HG02938 (cell line): ENCODE measurements at regions not wholly inside any gene's neighbourhood (a gene's known extent, or its start where the extent isn't known, plus 50 kb on each side); places are given as distances from the start of the nearest gene placed in this dataset.

Source experiments
- ATAC-seq: cut with Tn5 transposase; IDR thresholded peaks from one replicate; pipeline ENCODE4 v1.9.1; 2021; ENCODE audit warnings: mild to moderate bottlenecking, moderate library complexity; ENCODE audit not compliant: unreplicated experiment

DNA sequence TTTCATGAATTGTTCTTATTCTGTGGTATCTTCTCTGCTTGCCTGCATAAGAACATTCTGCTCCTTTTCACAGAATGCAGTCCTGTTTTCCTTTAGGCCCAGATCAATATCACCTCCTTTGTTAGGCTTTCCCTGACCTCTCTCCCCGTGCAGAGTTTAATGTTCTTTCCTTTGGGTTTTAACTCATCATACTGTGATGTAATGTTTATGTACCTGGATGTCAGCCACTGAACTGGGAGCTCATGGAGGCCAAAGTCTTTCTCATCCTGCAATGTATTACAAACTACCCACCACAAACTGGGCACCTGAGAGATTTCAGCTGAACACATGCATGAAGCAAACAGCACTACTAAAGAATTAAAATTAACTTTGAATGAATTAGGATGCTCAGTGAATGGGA, 192.8 kb upstream of the RORA start:
- ATAC-seq = no peak

DNA sequence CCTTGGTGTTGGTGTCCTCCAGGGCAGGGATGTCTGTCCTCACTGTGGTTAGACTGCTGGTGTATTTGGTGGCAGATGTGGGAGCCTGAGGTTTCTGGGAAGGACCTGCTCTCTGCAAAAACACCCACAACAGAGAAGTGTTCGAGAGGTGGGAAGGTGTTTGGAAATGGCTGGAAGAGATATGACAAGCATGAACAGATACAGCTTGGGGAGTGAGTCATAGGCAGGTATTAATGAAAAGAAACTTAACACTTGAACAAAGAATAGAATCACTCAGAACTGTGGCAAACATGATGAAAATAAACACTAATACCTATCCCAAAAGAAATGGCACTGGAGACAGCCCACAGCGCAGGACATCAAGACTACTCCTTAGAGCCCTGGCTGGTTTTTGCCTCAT, 192.4 kb upstream of the RORA start:
- ATAC-seq = no peak

DNA sequence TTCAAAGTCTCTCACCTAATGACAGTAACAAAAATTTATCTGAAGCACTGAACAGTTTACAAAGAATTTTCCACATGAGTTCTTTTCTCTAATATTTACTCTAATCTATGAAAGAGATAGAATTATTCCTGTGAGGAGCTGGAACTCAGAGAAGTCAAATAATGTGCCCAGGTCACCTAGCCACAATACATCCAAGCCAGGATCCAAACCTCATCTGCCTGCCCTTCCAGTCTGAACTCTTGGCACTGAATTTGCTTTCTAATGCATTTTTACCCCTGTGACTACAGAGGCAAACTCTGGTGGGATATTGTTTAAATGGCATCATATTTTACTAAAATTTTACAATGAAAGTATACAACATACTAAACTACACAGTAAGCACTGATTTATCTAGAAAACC, 191.4 kb upstream of the RORA start:
- no peak for ATAC-seq

DNA sequence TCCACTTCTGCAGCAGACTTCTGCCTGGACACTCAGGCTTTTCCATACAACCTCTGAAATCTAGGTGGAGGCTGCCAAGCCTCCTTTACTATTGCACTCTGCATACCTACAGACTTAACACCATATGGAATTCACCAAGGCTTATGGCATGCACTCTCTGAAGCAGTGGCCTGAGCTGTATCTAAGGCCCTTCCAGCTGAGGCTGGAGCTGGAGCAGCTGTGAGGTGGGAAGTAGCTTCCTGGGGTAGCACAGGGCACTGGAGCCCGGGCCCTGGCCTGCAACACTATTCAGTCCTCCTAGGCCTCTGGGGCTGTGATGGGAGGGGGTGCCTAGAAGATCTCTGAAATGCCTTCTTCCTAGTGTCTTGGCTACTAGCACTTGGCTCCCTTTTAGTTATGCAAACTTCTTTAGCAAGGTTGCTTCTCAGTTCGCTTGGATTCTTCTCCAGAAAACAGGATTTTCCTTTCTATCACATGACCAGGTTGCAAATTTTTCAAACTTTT, 186.6 kb upstream of the RORA start:
- ATAC-seq = no peak

DNA sequence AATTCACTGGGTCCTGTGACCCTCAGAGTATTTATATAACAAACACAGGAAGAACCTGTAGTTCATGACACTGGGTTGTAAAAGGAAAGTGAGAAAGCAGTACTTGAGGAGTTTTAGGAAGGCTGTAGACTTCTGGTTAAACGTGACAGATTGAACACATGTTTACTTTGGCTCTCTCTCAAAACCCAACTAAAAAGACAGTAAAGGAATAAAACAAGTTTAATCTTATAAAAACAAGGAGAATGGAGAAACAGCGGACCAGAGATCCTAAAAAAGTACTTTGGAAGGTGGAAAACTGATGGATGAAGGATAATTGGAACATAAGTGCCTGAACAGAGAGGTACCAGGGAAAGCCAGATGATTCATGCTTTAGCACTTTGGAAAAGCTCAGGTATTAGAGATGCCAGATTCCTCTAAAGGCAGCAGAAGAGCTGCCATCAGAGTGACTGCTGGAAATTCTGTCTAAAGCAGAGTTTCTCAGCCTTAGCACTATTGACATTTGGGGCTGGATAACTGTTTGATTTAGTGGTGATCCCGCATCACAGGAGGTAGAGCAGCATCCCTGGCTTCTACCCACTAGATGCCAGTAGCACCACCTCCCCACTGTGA, 182.9 kb upstream of the RORA start:
- no peak for ATAC-seq

DNA sequence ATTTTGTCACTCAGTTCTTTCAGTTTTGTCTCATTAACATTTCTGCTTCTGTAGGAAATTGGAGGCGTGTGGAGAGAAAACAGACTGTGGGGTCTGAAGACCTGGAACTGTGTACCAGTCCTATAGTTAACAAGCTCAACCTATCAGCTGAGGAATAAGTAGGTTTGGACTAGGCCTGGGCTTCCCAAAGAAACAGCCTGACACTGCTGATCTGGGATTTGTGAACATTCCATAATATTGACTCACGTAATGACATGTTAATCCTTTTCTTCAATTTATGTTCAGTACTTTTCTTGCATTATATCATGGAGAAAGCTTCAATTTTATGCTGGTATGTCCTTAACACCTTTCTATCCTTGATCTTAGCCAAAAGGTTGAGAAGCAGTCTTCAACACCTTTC, 181.6 kb upstream of the RORA start:
- ATAC-seq = no peak

DNA sequence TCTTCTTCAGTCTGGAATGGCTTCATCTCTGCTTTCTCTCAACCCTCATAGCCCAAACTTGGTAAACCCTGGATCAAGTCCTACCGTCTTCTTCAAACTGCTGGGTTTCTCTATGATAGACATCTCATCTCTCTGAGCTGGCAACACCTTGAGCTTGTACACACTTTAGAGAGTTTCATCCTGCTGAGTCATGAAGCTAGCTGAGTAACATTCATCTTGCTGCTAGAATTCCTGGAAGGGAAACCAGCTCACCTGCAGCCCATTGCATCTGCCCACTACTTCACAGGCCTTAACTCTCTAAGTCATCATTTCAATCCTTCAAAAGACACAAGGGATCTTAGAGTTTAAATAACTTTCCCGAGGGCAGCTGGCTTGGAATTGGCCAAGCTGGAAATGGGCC, 175.5 kb upstream of the RORA start:
- ATAC-seq = no peak

DNA sequence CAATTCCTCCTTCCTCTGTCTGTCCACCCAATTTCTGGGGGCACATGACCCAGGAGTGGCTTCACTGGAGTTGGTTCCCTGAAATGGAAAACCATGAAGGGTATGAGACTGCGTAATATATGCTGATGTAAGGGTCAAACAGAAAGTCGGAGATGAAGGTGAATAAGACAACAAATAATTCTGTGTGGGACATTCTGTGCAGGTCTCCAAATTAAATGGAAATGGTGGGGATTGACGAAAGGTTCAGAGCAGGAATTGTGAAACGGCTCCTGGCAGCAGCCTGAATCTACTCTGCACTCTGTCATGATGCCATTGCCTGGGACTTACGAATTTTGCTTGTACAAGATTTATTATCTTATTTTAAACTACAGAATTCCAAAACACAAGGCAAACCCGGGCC, 174.8 kb upstream of the RORA start:
- ATAC-seq = no peak

DNA sequence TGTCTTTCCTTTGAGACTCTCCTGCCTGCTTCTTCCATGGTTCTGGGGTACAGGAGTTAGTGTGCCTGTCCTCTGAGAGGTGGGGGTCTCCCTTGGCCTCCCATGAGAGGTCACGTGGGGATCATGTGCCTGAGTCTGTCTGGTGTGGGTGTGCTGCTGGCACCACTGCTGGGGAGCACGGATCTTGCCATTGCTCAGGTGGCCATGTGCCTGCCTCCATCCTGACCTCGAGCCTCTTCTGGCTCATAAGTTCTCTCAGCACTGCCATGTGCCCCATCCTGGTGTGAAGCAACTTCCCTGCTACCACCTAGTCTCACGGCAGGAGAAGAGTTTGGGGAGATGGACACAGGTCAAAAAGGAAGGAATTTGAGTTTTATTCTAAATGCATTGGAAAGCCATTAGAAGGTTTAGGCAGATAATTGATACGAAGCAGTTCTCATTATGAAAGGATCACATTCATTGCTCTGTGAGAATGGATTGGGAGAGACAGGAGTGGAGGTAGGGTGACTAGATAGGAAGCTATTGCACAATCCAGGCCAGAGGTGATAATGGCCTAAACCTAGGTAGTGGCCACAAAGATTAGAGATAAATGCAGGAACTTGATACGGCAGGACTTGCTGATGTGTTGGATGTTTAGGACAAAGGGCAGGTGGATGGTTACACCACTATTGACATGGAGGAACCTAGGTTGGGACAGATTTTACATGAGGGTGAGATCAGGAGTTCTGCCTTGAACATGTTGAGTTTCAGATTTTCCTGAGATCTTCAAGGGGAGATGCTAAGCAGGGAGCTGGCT, 173.0 kb upstream of the RORA start:
- ATAC-seq = no peak

DNA sequence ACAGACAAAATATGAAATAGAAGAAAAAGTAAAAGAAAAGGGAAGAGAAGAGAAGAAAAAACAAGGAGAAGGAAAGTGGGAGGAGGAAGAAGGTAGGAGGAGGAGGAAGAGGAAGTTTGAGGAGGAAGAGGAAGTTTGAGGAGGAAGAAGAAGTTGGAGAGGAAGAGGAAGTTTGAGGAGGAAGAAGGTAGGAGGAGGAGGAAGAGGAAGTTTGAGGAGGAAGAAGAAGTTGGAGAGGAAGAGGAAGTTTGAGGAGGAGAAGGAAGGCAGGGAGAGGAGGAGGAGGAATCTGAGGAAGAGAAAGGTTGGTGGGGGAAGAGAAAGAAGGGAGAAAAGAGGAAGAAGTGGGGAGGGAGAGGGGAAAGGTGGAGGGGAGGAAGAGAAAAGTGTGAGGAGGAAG, 169.2 kb upstream of the RORA start:
- ATAC-seq = no peak

DNA sequence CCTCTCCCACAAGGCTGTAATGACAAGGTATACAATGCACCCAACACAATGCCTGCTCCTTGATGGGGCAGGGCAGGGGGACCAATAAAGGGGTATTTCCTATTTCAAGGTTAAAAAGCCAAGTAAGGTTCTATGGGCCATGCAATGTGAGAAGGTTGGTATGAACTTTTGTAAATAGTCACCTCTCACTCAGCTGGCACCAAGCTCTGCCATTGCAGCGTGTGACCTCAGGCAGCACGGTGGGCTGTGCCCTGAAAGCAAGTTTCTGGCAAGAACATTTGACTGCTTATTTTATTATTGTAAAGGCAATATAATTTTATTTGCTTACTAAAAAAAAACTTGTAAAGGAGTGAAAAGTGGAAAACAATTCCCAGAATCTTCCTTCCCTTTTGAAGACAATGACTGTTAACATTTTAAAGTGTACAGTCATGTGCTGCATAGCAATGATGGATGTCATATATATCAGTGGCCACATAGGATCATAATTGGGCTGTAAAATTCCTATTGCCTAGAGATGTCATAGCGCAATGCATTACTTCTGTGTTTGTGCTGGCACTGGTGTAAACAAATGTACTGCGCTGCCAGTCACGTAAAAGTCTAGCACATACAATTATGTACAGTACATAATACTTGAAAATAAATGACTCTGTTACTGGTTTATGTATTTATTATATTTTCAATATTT, 167.3 kb upstream of the RORA start:
- no peak for ATAC-seq

DNA sequence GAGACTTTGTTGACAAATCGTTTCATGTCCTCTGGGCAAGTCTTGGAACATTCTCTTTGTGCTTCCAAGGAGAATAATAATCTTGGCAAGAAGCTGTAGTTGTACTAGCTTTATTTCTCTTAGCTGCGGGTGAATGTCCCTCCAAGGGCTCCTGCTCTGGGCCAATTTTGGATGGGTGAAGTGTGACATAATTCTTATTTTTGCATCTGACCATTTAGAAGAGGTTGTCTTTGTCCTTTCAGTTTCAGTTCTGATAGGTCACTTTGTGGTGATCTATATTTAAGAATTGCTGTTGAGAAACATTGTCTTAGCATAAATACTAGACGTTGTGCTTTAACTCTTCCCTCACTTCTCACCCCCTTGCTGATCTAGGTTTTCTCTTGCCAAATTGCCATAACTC, 164.8 kb upstream of the RORA start:
- no peak for ATAC-seq

DNA sequence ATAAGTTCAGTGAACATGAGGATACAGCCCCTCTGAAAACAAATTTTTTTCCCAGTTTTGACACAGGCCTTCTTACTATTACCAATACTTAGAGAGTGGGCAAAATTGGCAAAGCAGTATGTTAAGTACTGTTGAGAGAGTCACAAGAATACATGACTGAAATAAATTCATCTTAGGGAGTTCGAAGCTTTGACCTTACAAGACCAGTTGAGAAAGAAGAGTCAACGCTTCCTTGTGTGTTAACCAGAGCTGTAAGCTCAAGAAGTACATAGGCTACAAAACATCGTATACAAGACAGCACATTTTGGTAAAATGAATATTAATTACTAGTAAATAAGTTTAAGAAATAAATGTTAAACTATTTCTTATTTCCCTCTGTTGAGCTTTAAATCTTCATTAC, 164.4 kb upstream of the RORA start:
- ATAC-seq = no peak

DNA sequence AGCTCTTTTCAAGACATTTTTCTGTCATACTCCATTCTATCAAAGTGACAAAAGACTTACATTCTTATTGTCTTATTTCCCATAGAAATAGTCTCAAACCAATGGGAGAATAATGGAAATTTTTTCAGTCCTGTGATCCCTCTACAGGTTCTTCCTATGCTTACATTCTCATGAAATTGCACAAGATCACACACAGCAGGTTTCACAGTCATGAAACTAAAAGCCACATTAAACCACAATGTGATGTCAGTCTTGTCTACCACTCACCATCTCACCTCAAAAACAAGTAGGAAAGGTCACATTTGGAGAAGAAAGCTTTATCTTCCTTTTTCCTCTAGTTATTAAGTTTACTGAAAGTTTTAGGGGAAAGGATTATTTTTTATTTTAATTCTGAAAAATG, 161.0 kb upstream of the RORA start:
- no peak for ATAC-seq

DNA sequence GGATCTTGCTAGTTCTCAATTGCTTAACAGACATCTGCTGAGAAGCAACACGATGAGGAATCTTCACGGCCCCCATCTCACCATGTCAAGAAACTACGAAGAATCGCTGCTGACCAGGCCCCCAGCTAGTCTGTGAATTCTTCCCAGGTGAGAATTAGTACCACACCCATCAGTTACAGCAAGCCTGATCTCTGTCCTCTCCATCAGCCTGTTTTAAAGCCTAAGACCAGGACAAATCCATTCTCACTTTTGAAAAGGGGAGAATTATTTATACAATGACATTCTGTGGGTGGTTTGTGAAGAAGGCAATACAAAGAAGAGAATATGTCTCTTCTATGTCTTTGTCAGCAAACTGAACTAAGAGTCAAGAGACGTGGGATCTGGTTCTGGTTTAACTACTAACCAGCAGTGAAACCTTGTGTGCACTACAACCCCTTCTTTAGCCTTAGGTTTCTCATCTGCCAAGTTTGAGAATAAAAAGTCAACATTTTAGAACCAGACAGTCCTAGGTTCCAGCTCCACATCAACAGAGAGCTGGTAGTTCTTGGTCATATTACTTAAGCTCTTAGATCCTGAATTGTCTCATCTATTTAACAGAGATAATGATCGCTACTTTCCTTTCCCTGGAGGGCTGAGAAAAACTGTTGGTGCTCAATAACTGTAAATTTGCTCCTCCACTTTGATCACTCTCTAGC, 160.4 kb upstream of the RORA start:
- no peak for ATAC-seq

DNA sequence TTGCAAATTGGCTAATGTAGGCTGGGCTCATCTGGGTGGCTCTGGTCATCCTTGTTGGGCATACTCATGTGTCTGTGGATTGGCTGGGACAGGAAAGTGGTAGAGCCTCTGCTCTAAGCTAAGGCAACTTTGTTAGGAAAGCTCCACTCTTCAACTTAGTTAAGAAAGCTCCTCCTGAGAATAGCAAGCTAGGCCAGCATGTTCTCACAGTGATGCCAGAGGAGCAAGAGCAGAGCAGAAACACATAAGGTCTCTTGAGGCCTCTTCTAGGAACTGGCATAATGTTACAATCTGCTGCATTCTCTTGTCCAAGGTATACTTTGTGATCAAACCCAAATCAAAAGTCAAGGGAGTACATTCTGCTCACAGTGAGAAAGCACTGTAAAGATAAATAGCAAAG, 158.6 kb upstream of the RORA start:
- no peak for ATAC-seq

DNA sequence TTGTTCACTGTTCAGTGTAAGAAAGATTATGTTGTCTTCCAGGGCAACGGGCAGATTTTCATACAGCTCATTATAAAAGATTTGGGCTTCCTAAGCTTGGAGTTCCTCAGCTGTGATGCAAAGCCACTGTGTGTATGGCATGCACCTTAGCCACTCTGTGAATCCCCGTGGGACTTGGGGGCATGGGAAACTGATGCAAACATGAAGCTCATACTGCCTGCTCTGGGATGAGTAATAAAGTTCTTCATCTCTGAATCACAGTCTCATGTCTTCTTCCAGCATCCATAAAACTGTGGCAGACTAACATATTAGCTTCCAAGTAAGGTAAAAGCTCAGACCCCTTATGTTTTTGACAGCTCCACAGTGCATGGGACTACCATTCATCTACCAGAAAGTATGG, 154.3 kb upstream of the RORA start:
- ATAC-seq = no peak

DNA sequence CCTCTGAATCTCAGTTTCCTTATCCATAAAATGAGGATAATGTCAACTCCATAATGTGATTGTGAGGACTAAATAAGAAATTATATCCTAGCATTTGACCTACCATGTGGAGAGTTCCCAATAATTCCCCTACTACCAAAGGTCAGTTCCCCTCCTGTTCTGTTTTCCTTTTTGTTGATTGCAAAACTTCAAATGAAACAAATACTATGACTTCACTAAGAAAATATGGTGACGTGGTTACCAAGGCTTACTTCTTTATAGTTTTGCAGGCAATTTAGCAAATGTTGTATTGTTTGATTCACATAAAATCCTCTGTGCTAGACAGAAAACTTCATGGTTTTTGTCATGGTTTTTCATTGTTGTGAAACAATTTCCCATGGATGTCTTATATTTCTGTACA, 153.8 kb upstream of the RORA start:
- no peak for ATAC-seq

DNA sequence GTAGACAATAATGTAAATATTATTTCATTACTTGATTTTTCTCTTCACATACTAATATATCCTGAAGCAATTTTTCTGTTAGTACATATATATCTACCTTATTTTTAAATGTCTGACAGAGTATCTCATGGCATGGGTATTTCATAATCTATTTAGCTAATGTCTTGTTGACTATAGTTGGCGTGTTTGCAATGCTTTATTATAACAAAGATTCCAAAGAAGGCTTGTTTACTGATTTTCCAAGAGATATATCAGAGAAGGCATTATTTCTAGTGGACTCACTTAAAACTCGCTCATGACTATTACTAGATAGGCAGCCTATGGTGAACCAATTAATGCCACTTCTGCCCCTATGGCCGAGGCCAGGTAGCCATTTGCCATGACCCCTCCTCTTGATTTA, 152.4 kb upstream of the RORA start:
- ATAC-seq = no peak

DNA sequence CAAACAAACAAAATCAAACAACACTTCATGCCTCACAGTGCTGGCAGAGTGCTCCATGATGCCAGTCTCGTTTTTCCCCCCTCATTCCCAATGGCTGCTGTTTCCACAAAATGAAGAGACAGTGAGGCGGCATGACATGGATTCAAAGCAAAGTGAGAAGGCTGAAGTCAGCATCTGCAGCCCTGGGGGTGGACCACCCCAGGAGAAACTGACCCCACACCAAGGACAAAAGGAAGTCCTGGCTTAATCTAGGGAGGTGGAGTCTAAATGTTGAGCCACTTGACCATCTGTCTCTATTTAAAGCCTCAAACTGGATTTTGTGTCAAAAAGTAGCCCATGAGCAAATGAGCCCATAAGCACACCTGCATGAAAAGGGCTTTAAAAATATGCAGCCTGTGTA, 151.2 kb upstream of the RORA start:
- ATAC-seq = no peak

DNA sequence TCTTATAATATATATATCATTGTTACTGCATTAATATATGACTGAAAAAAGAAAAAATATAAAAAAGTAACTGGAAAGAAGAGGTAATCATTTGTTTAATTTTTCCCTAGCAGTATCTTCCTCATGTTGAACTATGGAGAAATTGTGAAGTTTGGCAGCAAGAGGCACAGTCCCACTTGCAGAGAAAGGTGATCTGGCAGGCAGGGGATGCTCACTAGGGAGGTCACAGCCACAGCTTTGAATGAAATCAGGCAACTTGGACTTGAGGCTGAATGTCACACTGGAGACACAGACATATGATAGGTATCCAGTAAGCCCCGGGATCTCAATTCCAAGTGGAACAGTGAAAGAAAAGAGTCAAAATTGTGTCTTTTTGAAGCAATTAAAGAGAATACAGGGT, 149.9 kb upstream of the RORA start:
- no peak for ATAC-seq

DNA sequence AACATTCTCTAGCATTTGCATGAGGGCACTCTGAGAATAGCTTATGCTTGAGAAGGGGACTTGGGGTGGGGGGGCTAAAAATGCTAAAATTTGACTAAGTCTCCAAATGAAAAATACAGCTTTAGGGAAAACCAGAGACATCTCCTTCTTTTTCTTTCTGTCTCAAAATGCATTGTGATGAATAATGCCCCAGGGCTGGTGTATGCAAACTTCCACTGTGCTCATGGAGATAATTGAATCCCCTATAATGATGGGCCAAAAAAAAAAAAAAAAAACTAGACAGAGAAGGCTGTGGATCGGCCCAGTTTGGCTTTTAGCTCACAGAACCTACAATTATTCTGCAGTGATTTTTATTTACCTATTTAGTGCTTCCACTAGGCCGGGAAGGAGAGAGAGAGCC, 147.9 kb upstream of the RORA start:
- ATAC-seq = no peak
